SKM-1 treated with dmso at 0.1 percent for 144 hours (cell line): ENCODE measurements at regions not wholly inside any gene's neighbourhood (a gene's known extent, or its start where the extent isn't known, plus 50 kb on each side); places are given as distances from the start of the nearest gene placed in this dataset.
"Not testable (repeated sequence)": the region's sequence is repeated elsewhere in the genome, so short reads cannot be mapped to it uniquely, and the experiment has no call there.

Source experiments
- DNase-seq: peaks from one replicate; lab custom pipeline; 2025; ENCODE audit not compliant: unreplicated experiment; lab: John Stamatoyannopoulos, UW

DNA sequence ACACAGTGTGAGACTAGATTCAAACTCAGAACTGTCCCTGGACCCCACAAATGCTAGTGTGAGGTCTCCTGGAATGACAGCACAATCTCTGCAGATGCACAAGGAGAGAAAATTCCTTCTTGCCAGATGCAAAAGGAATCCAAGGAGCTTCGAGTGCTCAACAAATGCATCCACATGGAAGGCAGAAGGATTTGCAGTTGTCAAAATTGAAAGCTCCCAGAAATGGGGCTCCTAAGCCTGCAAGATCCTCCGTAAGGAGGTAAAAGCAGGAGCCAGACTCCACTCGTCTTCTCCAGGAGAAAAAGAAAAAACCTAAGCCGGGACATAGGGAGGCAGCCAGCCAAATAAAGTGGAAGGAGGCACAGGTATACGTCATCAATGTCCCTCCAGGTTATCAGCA is 355.0 kb upstream of the KLHL29 start:
- no peak for DNase-seq

DNA sequence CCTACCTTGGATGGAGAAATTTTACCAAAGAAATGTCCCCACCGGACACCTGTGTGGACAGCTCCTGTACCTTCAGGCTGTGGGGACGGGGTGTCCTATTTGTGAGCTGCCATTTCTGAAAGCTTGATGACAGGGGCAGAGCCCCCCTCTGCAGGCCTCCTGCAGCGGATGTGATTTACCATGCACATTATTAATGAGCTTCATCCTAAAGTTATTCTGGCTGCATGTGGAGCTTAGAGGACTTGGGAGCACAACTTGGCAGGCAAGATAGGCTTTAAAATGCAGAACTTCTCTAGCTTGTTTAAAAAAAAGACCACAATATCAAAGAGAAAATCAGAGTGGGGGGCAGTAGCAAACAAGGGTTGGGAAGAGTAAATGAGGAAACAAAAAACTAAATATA is 350.0 kb upstream of the KLHL29 start:
- DNase-seq, result no peak

DNA sequence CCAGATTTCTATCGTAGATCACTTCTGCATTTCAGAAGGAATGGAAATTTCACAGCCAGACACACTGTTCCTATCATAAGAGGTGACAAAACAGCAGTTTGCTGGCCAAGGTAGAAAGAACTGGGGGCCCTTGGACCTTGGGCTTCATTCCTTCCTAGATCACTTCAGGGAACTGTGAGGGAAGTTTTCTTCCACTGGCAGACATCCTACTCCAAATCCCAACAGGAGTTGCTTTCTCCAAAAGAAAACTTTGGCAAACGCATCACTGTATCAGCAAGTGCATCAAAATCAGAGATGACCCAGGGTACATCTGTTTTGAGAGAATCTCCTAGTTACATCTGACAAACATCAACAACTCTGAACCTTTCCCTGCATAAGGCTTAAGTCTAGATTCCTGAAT is 348.4 kb upstream of the KLHL29 start:
- DNase-seq, result no peak

DNA sequence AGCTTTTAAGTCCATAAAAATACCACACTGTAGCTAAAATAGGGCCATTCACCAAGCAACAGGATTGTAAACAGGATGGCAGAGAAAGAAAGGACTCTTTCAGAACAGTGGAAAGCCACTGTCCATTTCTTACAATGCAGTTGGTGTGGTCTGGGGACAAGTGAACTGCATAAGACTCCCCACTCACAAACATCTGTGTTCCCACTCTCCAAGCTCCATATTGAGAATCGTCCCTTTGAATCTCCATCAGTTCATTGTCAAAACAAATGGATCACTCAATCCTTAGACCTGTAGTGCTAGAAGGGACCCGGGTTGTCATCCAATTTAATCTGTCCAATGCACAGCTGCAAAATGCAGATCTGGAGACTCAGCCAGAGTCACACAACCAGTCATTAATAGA is 347.4 kb upstream of the KLHL29 start:
- DNase-seq, result no peak

DNA sequence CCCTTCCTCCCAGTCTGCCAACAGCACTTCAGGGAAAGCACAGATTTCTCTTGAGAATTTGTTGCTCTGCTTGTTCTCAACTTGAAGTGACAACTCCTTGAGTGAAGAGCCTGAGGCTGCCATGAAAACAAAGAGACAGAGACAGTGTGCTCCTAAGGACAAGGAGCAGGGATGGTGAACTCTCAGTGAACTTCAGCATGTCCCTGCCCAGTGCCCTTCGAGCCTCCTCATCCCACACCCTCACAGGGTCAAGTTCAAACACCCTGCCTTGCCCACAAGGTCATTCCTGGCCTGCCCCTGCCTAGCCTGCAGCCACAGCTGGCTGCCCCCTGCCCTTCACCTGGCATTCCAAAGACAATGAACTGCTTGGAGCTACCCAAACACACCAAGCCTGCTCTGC is 343.5 kb upstream of the KLHL29 start:
- DNase-seq, result no peak

DNA sequence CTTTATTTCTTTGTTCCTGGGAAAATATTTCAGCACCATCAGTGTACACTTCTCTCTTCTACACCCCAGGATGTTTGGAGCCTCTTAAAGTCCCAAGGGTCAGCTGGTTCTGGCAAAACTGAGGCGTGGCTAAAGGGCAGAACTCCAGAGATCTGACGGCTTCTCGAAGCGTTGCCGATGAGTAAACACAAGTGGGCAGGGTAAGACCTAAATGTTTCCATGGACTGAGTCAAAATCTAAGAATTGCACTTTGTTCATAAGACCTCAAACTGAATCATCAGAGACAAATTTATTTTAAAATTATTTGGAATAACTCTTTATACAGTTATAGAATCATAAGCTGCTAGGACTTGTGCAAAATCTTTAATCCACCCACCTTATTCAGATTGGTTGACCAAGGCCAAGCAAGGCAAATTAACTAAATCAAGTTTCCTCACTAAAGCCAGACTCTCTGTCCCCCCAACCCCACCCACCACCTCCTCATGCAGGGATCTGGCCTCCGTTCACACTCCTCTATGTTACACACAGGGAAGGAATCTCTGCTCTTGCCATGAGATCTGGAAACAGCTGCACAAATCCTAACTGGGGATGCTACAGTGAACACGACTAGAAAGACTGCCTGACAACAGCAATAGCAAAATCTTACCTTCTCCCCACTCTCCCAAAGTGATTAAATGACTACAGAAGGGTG is 342.6 kb upstream of the KLHL29 start:
- no peak for DNase-seq

DNA sequence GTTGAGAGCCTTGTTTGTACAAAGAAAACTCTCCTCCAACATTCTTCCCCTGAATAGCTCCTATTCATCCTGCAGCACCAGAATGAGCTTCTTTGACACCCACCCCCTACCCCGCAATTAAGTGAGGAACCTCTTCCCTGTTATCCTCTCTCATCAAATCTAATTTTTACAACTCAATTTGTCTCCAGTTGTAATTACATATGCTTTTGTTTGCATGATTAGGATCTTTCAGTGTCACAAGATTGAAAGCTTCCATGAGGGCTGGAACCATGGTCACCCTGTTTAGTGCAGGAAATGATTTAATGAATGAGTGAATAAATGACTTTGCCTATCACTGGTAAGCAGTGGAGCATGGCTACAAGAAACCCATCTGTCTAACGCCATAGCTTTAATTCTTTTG is 334.6 kb upstream of the KLHL29 start:
- DNase-seq, result no peak

DNA sequence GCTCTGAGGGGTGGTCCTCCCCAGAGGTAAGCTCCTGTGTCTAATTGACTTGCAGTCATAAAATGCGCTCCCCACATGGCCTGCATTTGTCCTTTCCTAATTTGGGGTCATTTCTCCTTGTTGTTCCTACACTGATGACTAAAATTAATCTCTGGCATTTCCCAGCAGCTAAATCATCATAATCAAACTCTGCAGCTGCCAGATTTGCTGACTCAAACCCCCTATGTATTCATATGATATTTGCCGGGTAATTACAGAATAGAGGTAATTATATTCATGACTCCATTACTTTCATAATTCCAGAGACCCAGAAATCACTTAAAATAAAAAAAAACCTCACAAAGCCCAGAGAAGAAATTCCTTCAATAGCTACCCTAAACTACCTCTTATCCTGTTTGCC is 331.4 kb upstream of the KLHL29 start:
- no peak for DNase-seq

DNA sequence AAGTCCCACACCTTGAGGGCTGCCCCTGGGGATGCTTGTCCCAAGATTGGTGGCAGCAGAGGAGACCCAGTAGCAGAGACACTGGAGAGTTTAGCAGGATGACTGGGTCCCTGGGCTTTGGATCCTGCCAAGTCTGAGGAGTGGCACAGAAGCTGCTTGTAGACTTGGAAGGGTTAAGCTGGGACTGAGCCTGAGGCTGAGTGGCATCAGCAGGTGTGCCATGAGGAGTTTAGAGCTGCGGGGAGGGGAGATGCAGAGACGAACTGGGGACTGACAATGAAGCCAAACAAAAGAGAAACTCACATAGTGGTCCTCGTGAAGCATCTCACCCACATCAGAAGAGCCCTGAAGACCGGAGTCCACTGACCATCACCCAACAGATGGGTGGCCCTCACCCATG is 329.7 kb upstream of the KLHL29 start:
- DNase-seq, result no peak

DNA sequence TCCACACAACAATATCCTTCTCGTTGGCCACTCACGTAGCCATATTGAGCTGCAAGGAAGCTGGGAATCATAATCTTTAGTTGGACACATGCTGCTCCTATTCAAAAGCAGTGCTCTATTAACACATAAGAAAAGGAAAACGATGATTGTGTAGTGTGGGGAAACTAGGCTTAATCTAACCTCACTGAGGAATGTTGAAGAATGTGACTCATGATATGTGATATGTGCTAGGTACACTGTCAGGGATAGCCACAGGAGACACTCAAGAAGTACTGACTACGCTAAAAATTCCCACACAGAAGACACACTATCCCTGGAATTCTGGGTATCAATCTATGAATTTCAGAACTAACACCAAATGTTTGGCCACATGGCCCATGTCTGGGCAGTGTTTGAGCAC is 328.1 kb upstream of the KLHL29 start:
- not testable (repeated sequence) for DNase-seq

DNA sequence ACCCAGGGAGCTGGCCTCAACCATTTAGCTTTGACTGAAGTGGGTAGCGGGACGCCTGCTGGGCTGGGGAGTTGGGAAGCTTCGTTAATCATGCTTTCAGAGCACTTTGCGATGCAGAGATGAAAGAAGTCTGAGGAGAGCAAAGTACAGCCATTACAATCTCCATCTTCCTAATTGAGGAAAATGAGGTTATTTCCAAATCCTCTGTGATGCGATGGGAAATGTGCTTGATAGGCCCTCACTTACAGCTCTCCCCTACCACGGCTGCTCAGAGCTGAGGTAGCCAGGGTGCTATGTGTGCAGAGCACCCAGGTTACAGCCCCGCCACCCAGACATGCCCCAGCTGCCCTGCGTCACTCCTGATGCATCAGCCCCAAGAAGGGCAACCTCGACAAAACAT is 326.5 kb upstream of the KLHL29 start:
- DNase-seq, result no peak

DNA sequence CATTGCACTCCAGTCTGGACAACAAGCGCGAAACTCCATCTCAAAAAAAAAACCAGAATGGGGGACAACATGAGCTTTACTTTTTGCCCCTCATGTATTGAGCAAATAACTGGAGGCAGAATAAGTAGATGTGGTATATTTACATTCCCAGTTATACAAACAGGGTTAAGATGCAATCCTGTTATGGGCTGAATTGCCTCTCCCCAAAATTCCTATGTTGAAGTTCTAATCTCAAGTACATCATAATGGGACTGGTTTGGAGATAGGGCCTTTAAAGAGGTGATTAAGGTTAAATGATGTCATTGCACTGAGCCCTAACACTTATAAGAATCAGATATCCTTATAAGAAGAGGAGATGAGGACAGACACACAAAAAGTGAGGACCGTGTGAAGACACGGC is 319.8 kb upstream of the KLHL29 start:
- DNase-seq, result no peak

DNA sequence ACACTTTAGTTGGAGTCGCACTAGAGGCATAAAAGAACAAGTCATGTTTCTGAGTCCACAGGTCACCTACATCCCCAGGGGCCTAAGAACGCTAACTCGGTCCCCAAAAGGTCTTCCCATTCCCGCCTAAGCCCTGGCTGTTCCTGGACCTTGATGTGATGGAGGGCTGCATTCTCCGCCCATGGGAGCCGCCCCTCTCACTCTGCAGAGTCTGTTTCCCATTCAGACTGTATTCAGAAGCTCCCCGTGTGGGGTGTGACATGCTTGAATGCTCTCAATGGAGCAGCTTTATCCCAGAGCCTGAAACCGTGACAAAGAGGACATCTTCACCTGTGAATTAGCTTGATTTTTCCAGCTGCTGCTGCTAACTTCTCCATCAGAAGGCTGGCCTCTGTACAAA is 319.0 kb upstream of the KLHL29 start:
- no peak for DNase-seq

DNA sequence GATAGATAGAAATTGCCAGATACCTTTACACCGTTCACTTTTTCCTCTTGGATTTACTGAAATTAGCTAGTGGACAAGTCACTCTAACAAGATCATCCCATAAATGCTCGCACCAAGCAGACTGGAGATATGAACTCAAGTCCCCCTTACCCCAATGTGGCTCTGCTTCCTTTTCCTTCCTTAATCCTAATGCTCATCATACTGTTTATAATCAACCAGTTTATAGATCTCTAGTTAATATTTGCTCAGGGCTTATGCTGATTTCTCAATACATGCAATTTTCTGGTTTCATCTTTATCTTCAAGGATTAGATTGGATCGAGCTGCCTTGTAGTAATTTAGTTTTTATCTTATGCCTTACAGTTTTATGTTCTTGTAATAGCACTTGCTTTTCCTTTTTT is 318.3 kb upstream of the KLHL29 start:
- no peak for DNase-seq

DNA sequence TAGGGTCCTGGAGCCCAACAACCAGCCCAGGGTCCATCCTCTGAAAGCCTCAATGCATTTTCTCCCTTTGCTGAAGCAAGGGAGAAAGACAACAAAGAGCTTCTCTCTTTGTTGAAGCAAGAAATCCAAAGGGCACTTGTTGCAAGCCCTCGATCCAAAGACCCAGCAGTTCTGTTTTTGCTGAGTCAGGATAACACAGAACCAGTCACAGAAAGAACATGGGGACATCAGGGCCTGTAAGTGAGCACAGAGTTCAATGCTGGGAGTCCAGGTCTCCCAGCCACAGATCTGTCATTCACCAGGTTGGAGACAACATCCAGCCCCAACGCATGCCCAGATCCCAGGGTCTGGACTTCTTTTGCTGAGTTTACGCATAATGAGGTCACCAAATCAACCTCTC is 315.8 kb upstream of the KLHL29 start:
- DNase-seq, result no peak

DNA sequence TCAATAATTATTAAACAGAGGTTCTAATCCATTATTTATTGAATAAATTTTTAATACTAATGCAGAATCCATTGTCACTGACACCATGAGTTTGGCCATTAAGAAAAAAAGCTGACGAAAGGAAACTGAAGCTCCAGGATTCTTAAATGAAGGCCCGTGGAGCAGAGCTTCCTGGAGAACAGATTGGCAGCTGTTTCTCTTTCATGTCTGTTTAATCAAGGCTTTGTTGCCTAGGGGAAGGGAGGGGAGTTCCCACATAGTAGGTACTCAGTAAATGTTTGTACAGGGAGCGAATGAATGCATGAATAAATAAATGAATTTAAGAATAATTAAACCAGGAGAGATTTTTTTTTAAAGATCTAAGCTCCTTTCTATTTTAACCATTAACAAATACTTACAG is 315.1 kb upstream of the KLHL29 start:
- DNase-seq, result no peak

DNA sequence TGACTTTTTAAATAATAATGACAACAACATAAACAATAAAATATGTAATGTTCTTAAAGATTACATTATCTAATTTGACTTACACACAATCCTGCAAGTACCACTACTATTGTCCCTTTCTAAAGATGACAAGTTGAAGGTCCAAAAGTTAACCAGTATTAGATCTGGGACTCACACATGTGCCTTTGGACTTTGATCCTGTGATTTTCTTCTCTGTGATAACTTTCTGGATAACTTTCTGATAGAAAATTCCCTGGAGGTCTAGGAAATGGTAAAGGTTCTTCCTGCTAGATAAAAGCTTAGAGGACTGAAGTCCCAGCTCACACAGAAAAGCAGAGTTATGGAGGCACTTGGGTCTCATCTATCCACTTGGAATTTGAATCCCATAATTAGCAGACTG is 311.9 kb upstream of the KLHL29 start:
- no peak for DNase-seq

DNA sequence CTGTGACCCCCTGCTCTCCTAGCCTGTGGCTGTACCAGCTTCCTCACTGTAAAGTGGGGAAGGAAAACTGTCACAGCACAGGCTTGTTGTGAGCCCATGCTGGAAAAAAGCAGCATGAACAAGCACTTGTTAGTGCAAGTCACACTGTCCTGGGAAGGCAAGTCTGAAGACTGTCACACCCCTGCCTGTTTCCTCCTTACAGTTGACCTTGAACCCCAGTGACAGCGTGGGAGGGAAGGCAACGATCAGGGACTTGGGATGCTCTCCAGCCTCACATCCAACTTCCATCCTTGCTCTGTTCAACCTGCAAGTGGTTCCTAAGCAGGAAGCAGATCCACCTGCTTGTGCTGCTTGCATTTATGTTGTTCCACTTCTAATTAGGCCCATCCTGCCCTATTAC is 311.3 kb upstream of the KLHL29 start:
- no peak for DNase-seq

DNA sequence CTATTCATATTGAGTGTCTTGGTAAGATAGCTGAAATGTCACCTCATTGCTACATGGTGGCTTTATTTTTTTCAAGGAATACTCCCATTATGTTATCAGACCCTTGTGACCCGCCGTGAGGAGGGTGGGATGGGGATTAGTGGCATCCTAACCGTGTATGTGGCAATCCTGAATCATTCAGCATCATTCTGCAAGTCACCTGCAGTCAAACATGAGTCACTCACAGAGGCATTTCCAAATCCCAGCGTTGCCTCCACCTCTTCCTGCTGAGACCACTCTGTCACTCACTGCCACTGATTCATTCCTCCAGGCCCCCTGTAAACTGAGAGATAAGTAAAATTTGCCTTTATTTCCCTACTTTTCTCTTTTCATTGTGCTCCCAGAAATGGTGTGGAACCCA is 307.4 kb upstream of the KLHL29 start:
- DNase-seq, result no peak

DNA sequence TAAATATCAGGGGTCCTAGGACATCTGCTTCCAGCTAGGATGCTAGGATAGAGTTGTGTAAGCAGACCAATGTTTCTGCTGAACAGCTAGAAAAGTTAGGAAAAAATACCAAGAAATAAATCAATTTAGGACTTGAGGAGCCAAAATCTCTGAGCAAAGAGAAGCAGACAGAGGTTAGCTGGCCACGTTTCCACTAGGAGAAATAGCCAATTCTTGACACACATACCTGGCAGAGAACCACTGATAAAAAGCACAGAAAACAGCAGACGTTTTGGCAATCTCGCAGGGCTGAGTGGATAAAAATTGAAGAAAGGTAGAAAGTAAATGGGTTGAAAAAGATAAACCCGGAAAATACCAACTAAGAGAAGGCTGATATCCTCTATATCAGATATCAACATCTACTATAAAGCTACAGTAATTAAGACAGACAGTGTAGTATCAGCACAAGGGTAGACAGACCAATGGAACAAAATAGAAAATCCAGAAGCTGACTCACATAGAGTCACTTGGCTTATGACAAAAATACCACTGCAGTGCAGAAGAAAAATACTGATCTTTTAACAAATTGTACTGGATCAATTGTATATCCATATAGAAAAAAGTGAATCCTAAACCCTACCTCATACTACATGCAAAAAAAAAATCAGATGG is 306.1 kb upstream of the KLHL29 start:
- no peak for DNase-seq

DNA sequence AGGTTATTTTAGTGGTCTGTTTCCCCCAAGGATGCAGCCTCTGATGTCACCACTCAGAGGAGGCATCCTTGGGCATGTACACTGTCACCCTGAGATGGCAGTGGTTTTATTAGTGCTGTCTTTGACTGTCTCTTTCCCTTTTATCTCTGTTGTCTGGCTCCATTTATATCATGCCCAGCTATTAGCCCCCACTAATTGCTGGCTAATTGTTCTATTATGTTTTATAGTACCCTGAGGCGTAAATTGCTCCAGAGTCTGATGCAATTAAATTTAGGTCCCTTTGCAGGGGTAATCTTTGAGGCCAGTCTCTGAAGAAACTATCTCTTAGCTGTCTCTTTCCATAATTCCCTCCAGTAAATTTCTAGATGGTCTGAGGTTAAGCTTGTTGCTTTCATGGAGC is 301.0 kb upstream of the KLHL29 start:
- DNase-seq, result no peak

DNA sequence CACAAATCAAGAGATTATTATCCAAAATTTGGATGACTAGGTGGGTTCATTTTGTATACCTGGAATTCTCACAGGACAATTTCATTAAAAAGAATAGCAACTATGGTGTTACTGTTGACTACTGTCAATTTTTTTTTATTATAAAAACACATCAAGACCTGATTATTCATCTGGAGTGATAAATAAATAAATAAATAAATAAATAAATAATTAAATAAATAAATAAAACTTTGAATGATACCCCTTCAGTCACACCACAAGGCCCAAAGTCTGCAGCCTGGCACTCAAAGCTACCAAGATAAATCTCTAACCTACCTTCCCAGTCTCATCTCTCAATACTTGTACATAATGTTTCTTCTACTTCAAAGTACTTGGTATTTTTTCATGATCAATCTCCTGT is 294.0 kb upstream of the KLHL29 start:
- DNase-seq, result no peak

DNA sequence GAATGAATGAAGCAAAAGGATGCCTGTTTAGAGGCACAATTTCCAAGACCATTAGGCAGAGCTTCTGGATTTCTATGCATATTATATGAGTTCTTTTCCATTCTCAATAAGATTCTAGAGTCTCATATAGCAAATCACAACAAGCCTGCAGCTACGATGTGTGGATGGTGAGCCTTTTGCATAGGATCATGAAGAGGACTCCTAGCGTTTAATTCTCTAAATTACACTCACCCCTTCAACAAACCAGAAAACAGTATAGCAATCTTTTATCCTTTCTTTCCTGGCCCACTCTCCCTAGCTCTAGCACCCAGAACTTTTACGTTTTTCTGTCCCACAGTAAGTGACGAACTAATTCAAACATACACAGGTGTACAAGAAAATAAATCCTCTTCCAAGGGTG is 293.1 kb upstream of the KLHL29 start:
- DNase-seq, result no peak
